HCT116 (cell line): ENCODE measurements at regions not wholly inside any gene's neighbourhood (a gene's known extent, or its start where the extent isn't known, plus 50 kb on each side); places are given as distances from the start of the nearest gene placed in this dataset.

Experiments used
- ATAC-seq: fragments of 200-7000 bp; cut with Tn5 transposase; 2 replicates; pipeline ENCODE4 v1.9.1; 2020; ENCODE audit warnings: mild to moderate bottlenecking, moderate library complexity
- BruUV-seq: library from RNA; stranded (reverse); fragments of 400-500 nt; replicated peaks from 2 replicates; lab custom pipeline; 2021; lab: Mats Ljungman, UMichigan
- CTCF ChIA-PET: fragments of 300-600 bp; sonication (Branson Sonifier 250); formaldehyde crosslinking; loops from one replicate; lab custom pipeline; 2021; ENCODE audit warnings: antibody characterized with exemption; lab: Charles Lee
- POLR2A ChIA-PET: fragments of 300-600, 350-600 bp; sonication (Branson Sonifier 250); formaldehyde crosslinking; loops from one replicate; lab custom pipeline; 2021; ENCODE audit warnings: antibody characterized with exemption; lab: Charles Lee
- RAD21 ChIA-PET, 2 experiments: fragments of 300-600 bp; sonication (Branson Sonifier 250); formaldehyde crosslinking; loops; one replicate each; lab custom pipeline; 2023; ENCODE audit warnings: low total read pairs in 2 of 2; ENCODE audit not compliant: uncharacterized antibody in 2 of 2, unreplicated experiment in 2 of 2, low non-redundant PET in 1 of 2; lab: Charles Lee
- DNase-seq: peaks from one replicate; pipeline ENCODE4 v3.0.0-alpha.2; 2010; ENCODE audit warnings: low read depth, low spot score
- H2AFZ ChIP-seq: fragments of 200-600 bp; shearing (Covaris generic), sonication (generic); 2 replicates; pipeline ENCODE4 v1.6.1; 2017; ENCODE audit warnings: low read depth, mixed run types, mixed read lengths, antibody characterized with exemption, low read length; ENCODE audit not compliant: poor library complexity, severe bottlenecking
- H3K27ac ChIP-seq: 2 replicates; pipeline ENCODE4 v1.5.1; 2012; ENCODE audit warnings: low read depth, low read length
- H3K27me3 ChIP-seq: fragments of 200-600 bp; sonication (generic); 2 replicates; pipeline ENCODE4 v1.6.1; 2016; ENCODE audit warnings: mixed run types, low read length, mixed read lengths; ENCODE audit not compliant: insufficient read depth
- H3K36me3 ChIP-seq, 2 experiments: fragments of 200-500 bp in 1 of 2; fragments of 200-600 bp in 1 of 2; sonication (Bioruptor generic) in 1 of 2; sonication (generic) in 1 of 2; 2 replicates each; pipeline versions ENCODE4 v1.5.1 to v1.6.1; 2014 to 2016; ENCODE audit warnings: low read length in 2 of 2, inconsistent platforms in 1 of 2, mixed read lengths in 1 of 2, mixed run types in 1 of 2; ENCODE audit not compliant: insufficient read depth in 2 of 2, control insufficient read depth in 1 of 2
- H3K4me1 ChIP-seq, 2 experiments: fragments of 200-600 bp in 1 of 2; sonication (generic) in 1 of 2; 2 replicates each; pipeline versions ENCODE4 v1.5.1 to v1.6.1; 2012 to 2017; ENCODE audit warnings: low read length in 2 of 2, inconsistent platforms in 1 of 2, mild to moderate bottlenecking in 1 of 2, mixed read lengths in 1 of 2, mixed run types in 1 of 2, moderate library complexity in 1 of 2; ENCODE audit not compliant: insufficient read depth in 2 of 2, control insufficient read depth in 1 of 2
- H3K4me2 ChIP-seq: fragments of 200-600 bp; sonication (generic); 2 replicates; pipeline ENCODE4 v1.6.1; 2017; ENCODE audit warnings: mixed run types, low read length, mixed read lengths
- H3K4me3 ChIP-seq, 2 experiments: fragments of 200-600 bp in 1 of 2; sonication (generic) in 1 of 2; replicated peaks in 1 of 2; 2 replicates each; pipeline ENCODE4 v1.5.1; 2011 to 2016; ENCODE audit warnings: low read length in 2 of 2, control low read depth in 1 of 2, low read depth in 1 of 2, mild to moderate bottlenecking in 1 of 2, mixed read lengths in 1 of 2, mixed run types in 1 of 2
- H3K79me2 ChIP-seq: fragments of 200-600 bp; sonication (generic); 2 replicates; pipeline ENCODE4 v1.6.1; 2017; ENCODE audit warnings: mild to moderate bottlenecking, mixed run types, low read length, moderate library complexity, mixed read lengths; ENCODE audit not compliant: insufficient read depth
- H3K9ac ChIP-seq: fragments of 200-600 bp; sonication (generic); 2 replicates; pipeline ENCODE4 v1.6.1; 2016; ENCODE audit warnings: low read length, mixed read lengths
- H3K9me2 ChIP-seq: fragments of 200-600 bp; sonication (generic), shearing (Covaris generic); 2 replicates; pipeline ENCODE4 v1.6.1; 2017; ENCODE audit warnings: mixed run types, mild to moderate bottlenecking, moderate library complexity; ENCODE audit not compliant: insufficient read depth
- H3K9me3 ChIP-seq, 2 experiments: fragments of 200-500 bp in 1 of 2; fragments of 200-600 bp in 1 of 2; sonication (Bioruptor generic) in 1 of 2; sonication (generic) in 1 of 2; 2 replicates each; pipeline ENCODE4 v1.6.1; 2014 to 2017; ENCODE audit warnings: low read length in 2 of 2, mixed read lengths in 2 of 2, inconsistent platforms in 1 of 2, low read depth in 1 of 2, mild to moderate bottlenecking in 1 of 2, mixed run types in 1 of 2, moderate library complexity in 1 of 2; ENCODE audit not compliant: control insufficient read depth in 1 of 2, insufficient read depth in 1 of 2
- H4K20me1 ChIP-seq: fragments of 200-600 bp; sonication (generic), shearing (Covaris generic); 2 replicates; pipeline ENCODE4 v1.6.1; 2017; ENCODE audit warnings: mixed run types, mild to moderate bottlenecking, moderate library complexity; ENCODE audit not compliant: insufficient read depth
- CBX3 ChIP-seq: IDR thresholded peaks from 2 replicates; pipeline ENCODE4 v1.6.1; 2012; ENCODE audit warnings: low read depth
- CEBPB ChIP-seq: IDR thresholded peaks from 2 replicates; pipeline ENCODE4 v1.6.1; 2012; ENCODE audit warnings: low read depth
- EZH2phosphoT487 ChIP-seq: fragments of 200-600 bp; IDR thresholded peaks from 2 replicates; pipeline ENCODE4 v1.6.1; 2018; ENCODE audit warnings: antibody characterized with exemption, borderline replicate concordance
- FOSL1 ChIP-seq: IDR thresholded peaks from 2 replicates; pipeline ENCODE4 v1.6.1; 2012; ENCODE audit warnings: low read depth
- POLR2A ChIP-seq: IDR thresholded peaks from 2 replicates; pipeline ENCODE4 v1.7.0; 2011; ENCODE audit warnings: borderline replicate concordance; ENCODE audit not compliant: insufficient read depth, insufficient read length; ENCODE audit errors: extremely low read depth
- SRF ChIP-seq: IDR thresholded peaks from 2 replicates; pipeline ENCODE4 v1.6.1; 2012; ENCODE audit warnings: low read depth
- ZFX ChIP-seq: fragments of 450-650 bp; IDR thresholded peaks from 2 replicates; pipeline ENCODE4 v1.6.1; 2017
- ZNF274 ChIP-seq: fragments of 200-500 bp; sonication (Bioruptor generic); IDR thresholded peaks from 2 replicates; pipeline ENCODE4 v1.6.1; 2014; ENCODE audit warnings: mild to moderate bottlenecking, low read depth, low read length, inconsistent platforms
- intact Hi-C: fragments of 100-400 bp; cut with micrococcal nuclease; formaldehyde crosslinking; loops from 2 replicates; pipeline ENCODE4 v1.10.0; 2022
- TF ChIP-seq, protein P1 (sequence below), 3 experiments: fragments of 200-600 bp in 1 of 3; sonication (generic) in 1 of 3; IDR thresholded peaks in 2 of 3; conservative IDR thresholded peaks in 1 of 3; 2 replicates each; pipeline ENCODE4 v1.5.1; 2012 to 2017; ENCODE audit warnings: low read depth in 2 of 3, low read length in 2 of 3, antibody characterized with exemption in 1 of 3, borderline replicate concordance in 1 of 3, control low read depth in 1 of 3, mild to moderate bottlenecking in 1 of 3, mixed read lengths in 1 of 3, mixed run types in 1 of 3, moderate library complexity in 1 of 3; ENCODE audit not compliant: insufficient read depth in 1 of 3
- TF ChIP-seq, protein P2 (sequence below): IDR thresholded peaks from 2 replicates; pipeline ENCODE4 v1.6.1; 2012
- TF ChIP-seq, protein P3 (sequence below): IDR thresholded peaks from 2 replicates; pipeline ENCODE4 v1.6.1; 2011; ENCODE audit warnings: mild to moderate bottlenecking, low read length, moderate library complexity; ENCODE audit not compliant: insufficient replicate concordance; ENCODE audit errors: extremely low read depth

DNA sequence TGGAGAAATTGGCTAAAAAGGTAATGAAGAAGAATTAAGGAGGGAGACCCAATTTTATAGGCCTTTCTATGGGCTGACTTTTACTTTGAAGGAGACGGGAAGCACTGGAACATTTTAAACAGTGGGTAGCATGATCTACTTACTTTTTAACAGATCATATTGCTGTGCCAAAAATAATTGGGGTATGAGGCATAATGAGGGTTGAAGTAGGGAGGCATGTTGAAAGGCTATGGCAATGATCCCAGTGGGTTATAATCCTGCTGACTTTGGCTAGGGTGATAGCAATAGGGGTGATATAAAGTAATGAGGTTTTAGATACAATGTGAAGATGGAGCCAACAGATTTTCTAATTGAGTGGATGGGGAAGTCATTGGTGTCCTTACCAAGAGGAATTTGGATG, 73.2 kb downstream of the GPR37 start:
- no TSS peak for BruUV-seq
- DNase-seq (no peak), ATAC-seq (no peak)
- no peaks in the 10 kb centered on the region for H3K9me2 ChIP-seq
- H3K9me3 ChIP-seq: no peaks in the 10 kb centered on the region
- H3K27me3 ChIP-seq: no peaks in the 10 kb centered on the region
- intact Hi-C loops: no loop called here
- no peaks in the 10 kb centered on the region for H3K36me3 ChIP-seq
- ChIA-PET POLR2A (no interaction called here), CTCF (no interaction called here), RAD21 (no interaction called here)
- no peak overlapping the region for H3K4me2 ChIP-seq
- H2AFZ ChIP-seq: no peak overlapping the region
- H3K4me1 ChIP-seq: no peaks in the 10 kb centered on the region
- TF ChIP-seq, protein P1, sequence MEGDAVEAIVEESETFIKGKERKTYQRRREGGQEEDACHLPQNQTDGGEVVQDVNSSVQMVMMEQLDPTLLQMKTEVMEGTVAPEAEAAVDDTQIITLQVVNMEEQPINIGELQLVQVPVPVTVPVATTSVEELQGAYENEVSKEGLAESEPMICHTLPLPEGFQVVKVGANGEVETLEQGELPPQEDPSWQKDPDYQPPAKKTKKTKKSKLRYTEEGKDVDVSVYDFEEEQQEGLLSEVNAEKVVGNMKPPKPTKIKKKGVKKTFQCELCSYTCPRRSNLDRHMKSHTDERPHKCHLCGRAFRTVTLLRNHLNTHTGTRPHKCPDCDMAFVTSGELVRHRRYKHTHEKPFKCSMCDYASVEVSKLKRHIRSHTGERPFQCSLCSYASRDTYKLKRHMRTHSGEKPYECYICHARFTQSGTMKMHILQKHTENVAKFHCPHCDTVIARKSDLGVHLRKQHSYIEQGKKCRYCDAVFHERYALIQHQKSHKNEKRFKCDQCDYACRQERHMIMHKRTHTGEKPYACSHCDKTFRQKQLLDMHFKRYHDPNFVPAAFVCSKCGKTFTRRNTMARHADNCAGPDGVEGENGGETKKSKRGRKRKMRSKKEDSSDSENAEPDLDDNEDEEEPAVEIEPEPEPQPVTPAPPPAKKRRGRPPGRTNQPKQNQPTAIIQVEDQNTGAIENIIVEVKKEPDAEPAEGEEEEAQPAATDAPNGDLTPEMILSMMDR (IDR thresholded peaks at IDR 0.05 in 2 of 3, conservative IDR thresholded peaks at IDR 0.05 in 1 of 3; ENCODE audit: borderline replicate concordance in 1 of 3, insufficient read depth in 1 of 3, low read depth in 2 of 3, low read length in 2 of 3): no peak
- TF ChIP-seq, protein P2, sequence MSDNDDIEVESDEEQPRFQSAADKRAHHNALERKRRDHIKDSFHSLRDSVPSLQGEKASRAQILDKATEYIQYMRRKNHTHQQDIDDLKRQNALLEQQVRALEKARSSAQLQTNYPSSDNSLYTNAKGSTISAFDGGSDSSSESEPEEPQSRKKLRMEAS: no peak
- TF ChIP-seq EZH2phosphoT487: no peak
- no peak for TF ChIP-seq ZFX
- TF ChIP-seq POLR2A: no peak
- TF ChIP-seq SRF: no peak
- TF ChIP-seq CBX3: no peak
- TF ChIP-seq CEBPB: no peak
- no peak for TF ChIP-seq ZNF274
- no peak overlapping the region for H3K27ac ChIP-seq
- H3K4me3 ChIP-seq: no peak overlapping the region
- H4K20me1 ChIP-seq: no peaks in the 10 kb centered on the region
- no peaks in the 10 kb centered on the region for H3K79me2 ChIP-seq
- no peak overlapping the region for H3K9ac ChIP-seq

DNA sequence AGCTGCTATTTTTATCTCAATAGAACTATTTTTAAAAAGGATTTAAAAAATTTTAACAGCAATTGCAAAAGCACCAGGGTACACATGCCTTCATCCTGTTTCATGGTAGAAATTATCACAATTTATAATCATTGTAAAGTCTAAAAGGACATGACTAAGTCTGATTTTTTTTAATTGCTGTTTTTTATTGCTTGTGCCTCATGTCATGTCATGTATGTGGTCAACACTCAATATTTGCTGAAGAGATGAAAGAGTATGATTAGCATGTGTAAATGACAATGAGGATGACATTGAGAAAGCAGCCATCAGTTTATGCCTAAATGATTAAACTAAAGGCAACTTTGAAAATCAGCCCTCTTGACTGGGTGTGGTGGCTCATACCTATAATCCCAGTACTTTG, 74.8 kb downstream of the GPR37 start:
- intact Hi-C loops: no loop called here
- POLR2A ChIA-PET: no interaction called here
- Histone ChIP-seq H3K79me2 (no peaks in the 10 kb centered on the region), H3K9ac (no peak overlapping the region), H3K27ac (no peak overlapping the region), H3K9me3 (no peaks in the 10 kb centered on the region), H3K4me2 (no peak overlapping the region), H3K27me3 (no peaks in the 10 kb centered on the region), H3K36me3 (no peaks in the 10 kb centered on the region), H3K4me1 (no peaks in the 10 kb centered on the region), H4K20me1 (no peaks in the 10 kb centered on the region), H3K9me2 (no peaks in the 10 kb centered on the region), H3K4me3 (no peak overlapping the region), H2AFZ (no peak overlapping the region)
- no peak for ATAC-seq
- BruUV-seq: no TSS peak
- RAD21 ChIA-PET: no interaction called here
- CTCF ChIA-PET: no interaction called here
- no peak for DNase-seq
- TF ChIP-seq, protein P2: no peak
- TF ChIP-seq FOSL1: no peak
- TF ChIP-seq, protein P3, sequence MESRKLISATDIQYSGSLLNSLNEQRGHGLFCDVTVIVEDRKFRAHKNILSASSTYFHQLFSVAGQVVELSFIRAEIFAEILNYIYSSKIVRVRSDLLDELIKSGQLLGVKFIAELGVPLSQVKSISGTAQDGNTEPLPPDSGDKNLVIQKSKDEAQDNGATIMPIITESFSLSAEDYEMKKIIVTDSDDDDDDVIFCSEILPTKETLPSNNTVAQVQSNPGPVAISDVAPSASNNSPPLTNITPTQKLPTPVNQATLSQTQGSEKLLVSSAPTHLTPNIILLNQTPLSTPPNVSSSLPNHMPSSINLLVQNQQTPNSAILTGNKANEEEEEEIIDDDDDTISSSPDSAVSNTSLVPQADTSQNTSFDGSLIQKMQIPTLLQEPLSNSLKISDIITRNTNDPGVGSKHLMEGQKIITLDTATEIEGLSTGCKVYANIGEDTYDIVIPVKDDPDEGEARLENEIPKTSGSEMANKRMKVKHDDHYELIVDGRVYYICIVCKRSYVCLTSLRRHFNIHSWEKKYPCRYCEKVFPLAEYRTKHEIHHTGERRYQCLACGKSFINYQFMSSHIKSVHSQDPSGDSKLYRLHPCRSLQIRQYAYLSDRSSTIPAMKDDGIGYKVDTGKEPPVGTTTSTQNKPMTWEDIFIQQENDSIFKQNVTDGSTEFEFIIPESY: no peak
